Activated T-cell treated with anti-CD3 and anti-CD28 coated beads for 48 hours (primary cell): ENCODE measurements at regions not wholly inside any gene's neighbourhood (a gene's known extent, or its start where the extent isn't known, plus 50 kb on each side); places are given as distances from the start of the nearest gene placed in this dataset.

ENCODE experiments used
- DNase-seq: peaks from one replicate; pipeline ENCODE4 v3.0.0-alpha.2; 2020; ENCODE audit warnings: low read depth

DNA sequence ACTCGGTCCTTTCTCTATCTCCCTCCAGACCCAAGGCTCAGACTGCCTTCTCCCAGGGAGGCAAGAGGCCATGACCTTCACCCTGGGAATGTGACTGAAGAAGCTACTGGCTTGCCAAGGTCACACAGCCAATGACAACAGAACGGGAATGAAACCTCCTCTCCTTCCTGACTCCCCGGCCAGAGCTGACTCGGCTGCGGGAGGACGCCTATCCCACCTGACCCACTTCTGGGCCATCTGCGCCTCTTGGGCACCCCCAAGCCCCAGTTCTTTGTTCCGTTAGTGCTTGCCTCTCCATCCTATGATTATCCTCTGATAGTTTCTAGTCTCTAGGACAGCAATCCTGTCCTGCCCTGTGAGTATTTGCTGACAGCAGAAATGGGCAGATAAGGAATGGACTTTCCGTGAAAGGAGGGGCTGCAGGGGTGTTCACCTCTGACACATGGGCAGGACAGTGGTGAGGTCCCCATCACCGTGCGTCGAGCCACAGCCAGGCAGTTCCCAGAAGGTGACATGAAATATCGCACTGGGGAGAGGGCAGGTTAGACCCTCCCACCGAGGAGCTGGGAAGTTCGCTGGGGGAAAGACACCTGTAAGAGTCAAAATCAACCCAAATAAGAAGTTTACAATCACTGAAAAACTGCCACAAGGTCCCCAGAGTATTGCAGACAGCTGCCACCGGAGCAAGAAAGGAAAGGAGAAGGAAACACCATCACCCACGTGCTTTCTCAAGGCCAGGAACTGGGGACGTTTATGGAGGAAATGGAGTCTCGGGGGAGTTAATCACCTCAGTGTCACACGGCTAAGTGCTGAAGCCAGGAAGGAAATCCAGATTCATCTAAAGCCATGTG lies 63.0 kb downstream of the INSIG1 start:
- DNase-seq: no peak

DNA sequence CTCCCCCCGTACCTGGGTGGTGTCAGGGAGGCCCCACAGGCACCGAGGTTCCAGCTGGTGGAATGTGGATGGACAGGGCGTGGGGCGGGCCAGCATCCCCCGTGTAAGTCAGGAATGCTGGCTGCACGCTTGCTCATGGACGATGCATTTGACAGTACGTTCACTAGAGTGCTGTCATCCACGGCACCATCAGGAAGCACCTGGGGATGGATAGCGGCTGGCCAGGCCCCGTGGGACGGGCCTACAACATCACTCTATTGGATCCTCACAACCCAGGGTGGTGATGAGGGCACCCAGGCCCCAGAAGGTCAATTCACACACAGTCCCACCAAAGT lies 63.6 kb downstream of the INSIG1 start:
- no peak for DNase-seq

DNA sequence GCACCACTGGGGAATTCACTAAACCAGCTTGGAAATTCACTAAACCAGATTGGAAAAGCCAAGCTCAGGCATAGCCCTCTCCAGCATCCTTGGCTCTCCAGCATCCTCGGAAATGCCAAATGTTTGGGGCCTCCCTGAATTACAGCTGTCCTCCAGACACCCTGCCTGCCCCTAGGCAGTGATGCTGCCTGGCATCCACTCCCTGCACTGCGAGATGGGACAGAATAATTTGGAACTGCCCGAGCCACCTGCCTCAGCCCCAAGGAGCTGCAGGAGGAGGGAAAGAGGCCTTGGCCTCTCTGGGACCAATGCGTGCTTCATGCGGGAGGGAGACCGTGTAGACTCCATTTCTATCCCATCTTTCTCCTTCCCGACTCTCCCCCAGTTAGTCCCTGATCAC lies 64.3 kb downstream of the INSIG1 start:
- DNase-seq: no peak

DNA sequence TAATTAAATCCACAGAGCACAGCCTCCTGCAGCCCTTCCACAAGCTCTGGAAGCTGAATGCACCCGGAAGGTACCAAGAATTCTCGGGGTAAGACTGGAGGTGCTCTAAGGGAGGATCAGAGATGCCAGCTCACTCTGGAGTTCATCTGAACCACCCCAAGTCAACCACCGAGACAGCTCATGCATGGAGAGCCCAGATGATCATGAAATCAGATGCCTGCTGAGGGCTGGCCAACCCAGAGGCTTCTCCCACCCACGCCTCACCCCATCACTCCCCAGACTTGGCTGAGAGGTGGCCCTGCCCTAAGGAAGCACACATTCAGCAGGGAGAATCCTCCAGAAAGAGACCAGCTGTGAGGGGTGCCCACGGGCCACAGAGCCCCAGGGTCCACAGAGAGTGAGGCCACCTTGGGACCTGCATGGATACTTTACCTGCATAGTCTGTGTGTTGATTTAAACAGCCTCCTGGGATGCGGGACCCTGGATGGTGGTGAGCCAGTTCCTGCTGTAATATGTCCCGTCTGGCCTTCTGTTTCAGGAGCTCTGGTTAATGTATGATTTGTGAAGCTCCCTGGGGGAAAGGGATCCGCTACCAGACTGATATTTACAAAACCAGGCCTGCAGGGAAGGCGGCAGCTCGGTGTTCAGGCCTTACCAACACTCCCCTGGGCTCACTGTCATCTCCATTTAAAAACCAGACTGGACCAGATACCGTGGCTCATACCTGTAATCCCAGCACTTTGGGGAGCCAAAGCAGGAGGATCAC lies 64.9 kb downstream of the INSIG1 start:
- DNase-seq: no peak

DNA sequence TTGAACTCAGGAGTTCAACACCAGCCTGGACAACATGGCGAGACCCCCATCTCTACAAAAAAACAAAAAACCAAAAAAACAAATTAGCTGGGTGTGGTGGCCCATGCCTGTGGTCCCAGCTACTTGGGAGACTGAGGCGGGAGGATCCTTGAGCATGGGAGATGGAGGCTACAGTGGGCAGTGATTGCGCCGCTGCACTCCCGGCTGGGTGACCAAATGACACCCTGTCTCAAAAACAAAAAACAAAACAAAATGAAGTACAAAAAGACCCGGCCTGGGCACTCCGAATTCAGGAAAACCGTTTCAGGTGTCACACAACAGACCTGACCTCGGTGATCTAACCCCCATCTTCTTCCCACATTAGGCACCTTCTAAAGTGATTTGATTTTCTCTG lies 65.5 kb downstream of the INSIG1 start:
- no peak for DNase-seq

DNA sequence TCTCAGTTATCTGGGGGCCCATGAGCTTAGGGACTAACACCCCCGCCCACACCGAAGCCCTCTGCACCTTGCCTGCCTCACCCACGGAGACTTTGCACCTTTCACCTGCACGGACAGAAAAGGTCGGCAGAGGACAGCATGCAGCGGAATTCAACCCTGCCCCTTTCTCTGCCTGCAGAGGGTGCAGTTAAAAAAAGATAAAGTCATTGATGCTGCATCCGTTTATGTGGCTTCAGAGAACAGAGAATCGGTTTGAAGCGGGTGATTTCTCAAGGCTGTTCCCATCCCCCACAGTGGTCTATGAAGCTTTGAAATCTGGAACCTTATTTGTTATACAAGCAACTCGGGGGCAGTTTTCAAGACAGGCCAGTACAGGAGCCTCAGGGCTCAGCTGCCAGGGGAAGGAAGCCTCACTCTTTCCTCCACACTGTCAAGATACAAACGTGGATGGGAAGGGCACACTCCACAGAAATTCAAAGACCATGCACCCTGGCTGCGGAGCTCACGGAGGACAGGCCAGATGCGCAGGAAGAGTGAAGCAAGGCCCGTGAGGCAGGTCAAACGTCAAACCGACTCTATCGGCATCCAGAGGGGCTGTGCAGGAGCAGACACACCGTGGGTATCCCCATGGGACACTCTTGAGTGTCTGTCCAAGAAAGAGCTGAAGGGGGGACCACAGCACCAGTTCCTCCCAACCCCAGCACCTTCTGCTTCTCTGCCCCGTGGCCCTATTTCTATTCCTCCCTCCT lies 66.3 kb downstream of the INSIG1 start:
- DNase-seq: no peak

DNA sequence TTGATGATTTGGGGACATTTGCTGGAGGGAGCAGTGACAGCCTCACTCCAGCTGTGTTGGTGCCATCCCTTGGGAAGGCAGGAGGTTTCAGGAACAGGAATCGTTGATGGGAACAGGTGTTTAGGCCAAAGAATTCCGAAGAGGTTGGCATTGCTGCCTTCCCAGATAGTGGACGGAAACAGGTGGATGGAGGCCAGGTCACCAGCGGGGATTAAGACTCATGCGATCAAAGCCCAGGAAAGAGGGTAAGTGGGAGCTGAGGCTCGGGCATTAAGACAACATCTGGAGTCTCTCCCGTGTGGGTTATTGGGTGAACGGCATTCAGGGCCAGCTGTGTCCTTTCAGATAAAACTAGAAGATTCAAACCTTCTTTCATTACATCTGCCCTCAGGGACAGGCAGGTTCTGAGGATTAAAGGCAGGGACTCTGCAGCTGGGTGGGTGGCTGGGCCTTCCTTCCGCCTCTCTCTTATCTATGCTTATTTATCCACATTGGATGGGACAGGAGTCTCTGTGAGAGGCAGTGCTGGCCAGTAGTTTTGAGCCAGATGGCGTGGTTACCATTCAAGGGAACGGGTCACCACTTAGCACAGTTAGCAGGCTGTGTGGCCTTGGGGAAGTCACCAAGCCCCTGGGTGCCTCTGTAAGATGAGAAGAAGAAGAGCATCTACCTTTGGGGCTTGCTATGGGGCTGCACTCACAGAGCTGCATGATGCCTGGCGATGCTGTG lies 67.6 kb downstream of the INSIG1 start:
- no peak for DNase-seq

DNA sequence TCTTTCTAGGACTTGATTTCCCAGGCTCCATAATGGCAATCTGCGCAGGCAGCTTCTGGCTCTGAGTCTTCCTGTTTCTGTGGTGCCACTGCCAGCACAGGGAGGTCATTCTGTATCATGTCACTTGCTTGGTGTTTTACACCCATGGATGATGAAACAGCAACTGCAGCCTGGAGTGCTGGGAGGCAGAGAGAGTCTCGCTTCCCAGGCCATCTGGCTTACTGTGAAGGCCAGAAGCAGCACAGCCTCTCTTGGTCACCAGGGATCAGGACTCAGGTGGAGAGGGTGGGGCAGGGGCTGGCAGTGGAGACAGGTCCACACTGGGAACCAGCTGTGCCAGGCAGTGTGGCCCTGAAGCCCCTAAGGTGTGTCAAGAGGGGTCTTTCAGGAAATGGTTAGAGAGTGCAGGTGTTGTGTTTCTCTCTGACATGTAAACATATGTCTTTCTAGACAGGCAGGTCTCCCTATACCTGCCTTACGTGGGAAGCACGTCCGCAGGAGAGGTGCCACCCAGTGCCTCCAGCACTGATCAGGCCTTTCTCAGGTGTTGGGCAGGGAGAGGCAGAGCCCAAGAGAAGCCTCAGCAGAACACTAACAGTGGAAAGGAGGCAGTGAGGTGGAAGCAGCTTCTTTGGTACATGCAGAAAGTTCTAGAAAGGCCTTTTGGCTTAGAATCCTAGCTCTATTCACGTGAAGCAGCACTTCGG lies 71.4 kb downstream of the INSIG1 start:
- no peak for DNase-seq

DNA sequence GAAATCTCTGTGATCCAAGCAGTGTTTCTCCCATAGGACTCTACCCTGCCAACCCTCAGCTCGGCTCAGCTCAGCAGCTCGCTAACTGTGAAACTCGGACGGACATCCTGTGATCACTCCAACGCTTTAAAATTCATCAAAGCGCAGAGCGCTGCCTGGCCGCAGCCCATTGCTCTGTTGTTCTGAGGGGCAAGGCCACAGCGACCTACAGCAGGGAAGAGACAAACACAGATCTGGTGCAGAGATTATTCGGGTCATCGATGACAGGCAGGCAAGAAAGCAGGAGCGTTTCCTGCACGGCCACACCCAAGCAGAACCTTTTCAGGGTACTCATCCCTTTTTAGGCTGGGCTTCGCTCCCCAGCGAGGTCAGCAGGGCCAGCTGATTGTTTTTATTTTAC lies 72.1 kb downstream of the INSIG1 start:
- no peak for DNase-seq

DNA sequence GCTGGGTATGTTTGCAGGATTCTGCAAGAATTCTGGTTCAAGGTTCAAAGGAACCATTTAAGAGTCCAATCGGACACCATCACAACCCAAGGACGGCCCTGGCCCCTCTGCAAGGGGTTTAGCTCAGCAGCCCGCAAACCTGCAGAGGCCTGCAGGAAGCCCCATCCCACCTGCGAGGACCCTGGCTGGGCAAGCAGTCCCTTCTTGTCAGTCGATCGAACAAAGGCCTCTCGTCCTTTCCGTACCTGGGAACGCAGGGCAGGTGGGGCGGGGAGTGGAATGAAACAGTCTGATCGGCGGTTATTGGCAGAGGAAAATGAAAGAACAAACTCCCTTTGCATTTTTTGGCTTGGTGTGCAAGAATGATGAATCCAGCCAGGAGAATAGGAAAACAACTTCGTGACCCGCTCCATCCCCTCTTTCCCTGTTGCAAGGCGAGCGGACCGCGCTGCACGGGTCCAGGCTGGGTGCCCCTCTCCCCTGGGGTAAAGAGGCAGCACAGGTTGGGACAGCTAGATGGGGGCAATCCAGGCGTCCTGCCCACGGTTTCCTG lies 73.7 kb downstream of the INSIG1 start:
- DNase-seq: no peak

DNA sequence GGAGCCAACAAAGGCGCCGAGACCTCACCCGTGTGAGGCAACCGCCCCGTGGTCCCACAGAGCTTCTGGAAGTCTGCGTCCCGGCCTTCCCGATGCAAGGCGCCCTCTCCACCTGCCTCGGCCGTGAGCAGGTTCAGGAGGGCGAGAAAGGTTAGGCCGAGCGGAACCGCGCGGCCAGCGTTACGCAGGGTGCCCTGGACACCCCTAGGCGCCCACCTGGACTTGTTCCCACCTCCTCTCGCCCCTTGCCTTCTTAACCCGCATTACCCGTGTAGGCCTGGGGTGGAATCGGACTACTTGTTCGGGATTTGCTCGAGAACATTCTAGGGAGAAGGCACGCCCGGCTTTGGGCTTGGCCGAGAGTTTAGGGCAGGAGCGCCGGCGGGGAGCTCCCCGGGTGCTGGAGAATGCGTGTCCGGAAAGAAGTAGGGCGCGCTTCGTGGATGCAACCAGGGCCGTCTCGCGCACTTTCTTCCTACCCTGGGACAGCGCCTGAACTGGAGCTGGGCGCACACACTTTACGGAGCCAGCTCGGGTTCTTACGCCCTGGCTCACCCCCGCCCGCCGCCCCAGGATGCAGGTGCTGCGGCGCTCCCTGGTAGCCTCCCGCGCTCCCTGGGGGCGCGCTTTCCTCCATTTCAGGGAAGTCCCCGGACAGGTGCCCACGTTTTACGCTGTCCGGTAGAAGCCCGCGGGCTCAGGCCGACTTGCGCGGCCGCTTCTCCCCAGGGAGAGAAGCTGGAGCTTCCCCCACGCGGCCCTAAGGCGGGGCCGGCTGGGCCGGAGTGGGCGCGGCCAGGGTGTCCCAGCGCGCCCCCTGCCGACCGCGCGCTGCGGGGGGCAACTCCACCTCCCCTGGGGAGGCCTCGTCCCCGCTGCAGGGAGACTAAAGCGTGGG lies 74.5 kb downstream of the INSIG1 start:
- peak; percentile 31 for DNase-seq

DNA sequence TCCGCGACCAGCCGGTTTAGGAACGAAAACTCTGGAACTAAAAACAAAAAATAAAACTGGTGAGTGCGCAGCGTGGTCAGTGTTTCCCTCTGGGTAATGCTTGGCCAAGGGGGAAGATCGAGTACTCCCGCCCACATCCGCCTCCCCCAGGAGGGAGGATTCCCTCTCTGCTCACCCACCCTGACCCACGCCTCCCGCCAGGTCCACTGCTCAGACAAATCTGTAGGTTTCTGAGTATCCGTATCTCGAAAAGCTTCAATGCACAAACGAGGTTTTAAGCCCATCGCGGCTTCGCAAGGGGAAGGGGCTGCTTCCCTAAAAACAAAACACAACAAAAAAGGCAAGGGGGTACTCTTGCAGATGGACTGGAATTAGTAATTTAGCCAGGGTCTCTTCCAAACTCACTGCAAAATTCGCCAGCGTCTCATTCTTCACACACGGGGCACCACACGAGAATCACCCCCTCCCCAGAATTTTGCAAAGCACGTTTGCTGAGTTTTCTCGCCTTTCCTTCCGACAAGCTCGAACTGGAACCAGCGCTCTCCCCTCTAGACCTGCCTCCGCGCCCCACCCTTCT lies 75.2 kb downstream of the INSIG1 start:
- no peak for DNase-seq

DNA sequence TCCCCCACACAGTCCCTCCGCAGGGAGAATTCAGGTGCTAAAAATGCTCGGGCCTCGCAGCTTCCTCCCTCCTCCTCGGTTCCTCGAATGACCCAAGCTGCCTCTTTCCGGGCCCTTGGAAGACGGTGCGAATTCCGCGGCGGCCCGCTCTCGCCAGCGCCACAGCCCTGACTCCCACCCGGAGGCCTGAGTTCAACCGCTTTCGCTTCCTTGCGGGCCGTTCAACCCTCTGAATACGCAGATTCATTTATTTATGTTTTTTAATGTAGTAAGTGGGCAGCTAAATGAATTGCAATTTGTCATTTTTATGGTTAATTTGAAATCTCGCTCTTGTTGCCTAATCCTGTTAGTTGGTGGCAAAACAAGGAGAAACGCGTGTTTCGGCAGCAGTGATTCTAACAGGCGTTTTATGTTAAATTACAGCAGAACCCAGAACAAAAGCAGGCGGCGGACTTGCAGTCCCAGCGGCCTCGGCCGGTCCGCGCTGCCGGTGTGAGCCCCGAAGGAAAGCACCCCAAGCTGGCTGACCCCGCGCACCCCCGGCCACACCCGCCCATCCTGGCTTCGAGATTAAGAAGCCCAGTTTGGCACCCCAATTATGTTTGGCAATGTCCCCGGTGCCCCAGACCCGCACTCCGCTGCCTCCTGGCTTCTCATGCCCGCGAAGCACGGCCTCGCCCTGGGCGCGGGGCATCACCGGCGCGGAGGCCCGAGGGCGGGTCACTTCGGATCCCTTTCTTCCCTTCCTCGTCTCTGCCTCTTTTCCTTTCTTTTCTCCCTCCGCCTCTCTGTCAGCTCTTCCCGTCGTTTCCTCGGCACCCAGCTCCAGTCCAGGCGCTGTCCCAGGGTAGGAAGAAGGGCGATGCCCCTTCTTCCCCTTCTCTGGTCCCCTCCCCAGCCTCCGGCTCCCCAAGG lies 75.9 kb downstream of the INSIG1 start:
- no peak for DNase-seq

DNA sequence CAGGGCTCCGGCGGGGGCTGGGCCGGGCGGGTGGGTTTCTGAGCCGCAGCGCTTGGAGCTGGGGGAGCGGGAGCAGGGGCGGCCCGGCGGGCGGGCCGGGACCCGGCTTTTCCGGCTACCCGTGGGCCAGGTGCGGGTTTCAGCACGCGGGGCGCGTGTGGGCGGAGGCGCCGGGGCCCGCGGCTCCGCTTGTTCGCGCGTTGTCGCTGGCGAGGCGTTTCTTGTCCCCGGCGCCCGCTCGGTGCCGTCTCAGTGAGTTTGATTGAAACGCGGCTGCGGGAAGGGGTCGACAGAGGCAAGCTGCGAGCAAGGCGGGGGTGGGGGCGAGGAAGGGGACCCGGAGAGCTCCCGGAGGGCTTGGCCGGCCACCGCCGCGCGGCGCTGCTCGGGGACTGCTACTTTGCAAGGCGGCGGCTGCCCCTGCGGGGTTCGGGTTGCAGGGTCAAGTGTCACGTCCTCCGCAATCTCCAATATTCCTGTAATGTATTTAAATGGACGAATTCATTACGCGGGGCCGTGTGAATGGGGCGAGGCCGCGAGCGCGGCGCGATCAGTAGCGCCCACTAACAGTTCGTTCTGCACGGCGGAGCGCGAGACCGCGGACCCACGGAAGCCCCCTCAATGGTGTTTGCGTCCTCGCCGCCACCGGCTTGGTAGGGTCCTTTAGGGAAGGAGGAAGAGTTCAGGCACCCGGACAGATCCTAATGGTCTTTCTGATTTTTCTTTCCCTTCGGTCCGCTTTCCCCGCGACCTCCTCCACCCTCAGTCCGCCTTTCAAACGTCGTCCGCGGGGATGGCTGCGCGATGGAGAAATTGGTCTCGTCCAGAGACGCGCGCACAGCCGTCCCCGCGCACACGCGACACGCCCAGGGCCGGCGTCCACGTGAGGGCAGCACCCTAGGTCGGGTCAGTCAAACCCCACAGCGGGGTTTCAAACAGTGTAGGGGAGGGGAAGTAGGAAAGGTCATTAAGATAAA lies 76.9 kb downstream of the INSIG1 start:
- no peak for DNase-seq

DNA sequence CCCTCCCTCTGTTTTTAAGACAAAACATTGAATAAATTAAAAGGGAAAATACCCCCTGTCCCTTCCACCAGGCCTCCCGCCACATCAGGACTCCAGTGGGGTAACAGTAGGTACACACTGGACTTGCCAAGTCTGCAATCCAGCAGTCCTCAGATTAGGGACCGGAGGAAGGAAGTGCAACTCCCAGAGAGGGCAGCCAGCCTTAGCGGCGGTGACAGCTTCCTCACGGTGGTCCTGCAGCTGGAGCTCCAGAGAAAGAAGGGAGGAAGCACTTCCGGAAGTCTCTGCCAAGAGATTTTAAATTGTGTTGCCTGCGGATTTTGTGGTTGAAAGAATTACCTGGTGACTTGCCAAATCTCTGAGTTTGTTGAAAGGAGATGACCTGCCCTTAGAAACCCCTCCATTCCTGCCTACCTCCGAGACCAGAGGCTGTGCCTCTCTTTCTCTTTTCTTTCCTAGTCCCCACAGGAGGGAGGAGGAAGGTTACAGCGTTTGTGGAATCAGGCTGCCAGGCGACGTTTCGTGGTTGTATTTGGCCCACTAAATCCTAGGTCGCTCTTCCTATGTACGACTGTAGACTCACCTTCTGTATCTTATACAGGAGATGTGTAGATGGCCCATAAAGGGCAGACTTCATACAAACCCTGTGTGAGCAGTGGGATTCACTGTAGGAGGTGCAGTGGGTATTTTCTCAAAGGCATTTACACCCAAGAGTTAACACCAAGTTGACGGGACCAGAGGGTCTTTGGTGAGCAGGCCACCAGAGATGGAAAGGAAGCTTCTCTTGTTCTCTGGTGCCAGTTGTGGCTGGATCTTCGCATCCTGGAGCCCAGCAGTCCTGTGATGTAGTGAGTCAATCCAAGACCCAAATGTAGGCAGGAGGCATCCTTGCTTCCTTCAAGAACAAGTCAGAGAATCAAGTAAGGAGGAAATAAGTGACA lies 77.9 kb downstream of the INSIG1 start:
- DNase-seq: no peak

DNA sequence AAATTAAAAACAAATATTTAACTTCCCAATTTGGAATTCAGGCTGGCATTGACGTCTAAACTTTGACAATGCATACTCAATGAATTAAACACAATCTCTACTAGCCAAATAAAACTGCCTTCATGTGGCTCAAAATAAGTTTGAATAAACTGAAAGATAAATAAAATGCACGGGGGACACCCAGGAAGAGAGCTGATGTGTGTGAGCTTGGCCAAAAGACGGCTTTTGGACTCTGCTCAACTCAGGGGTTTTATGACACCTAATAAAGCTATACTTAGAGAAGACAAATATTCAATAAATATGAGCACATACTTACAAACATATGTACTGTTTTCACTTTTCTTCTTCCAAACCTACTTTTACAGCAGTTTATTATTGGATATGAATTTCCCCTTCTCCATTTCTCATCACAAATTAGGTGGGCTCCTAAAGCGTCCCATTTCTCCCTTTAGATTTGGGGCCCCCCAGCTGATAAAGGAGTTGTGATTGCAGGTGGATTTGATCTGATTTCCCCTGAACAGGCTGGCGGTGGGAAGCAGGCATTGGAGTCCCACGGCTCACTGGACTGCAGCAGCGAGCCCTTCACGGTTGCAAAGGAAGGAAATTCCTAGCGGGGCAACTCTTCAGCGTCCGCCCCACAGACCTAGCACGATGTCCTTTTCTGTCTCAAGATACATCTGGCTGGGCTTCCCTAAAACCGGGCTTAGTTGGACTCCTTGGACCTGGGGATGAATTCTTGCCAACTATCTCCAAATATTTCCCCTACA lies 79.6 kb downstream of the INSIG1 start:
- DNase-seq: no peak
